ENCODE measurements at regions not wholly inside any gene's neighbourhood (a gene's known extent, or its start where the extent isn't known, plus 50 kb on each side); places are given as distances from the start of the nearest gene placed in this dataset.
"Not testable (repeated sequence)": the region's sequence is repeated elsewhere in the genome, so short reads cannot be mapped to it uniquely, and the experiment has no call there.

DNA sequence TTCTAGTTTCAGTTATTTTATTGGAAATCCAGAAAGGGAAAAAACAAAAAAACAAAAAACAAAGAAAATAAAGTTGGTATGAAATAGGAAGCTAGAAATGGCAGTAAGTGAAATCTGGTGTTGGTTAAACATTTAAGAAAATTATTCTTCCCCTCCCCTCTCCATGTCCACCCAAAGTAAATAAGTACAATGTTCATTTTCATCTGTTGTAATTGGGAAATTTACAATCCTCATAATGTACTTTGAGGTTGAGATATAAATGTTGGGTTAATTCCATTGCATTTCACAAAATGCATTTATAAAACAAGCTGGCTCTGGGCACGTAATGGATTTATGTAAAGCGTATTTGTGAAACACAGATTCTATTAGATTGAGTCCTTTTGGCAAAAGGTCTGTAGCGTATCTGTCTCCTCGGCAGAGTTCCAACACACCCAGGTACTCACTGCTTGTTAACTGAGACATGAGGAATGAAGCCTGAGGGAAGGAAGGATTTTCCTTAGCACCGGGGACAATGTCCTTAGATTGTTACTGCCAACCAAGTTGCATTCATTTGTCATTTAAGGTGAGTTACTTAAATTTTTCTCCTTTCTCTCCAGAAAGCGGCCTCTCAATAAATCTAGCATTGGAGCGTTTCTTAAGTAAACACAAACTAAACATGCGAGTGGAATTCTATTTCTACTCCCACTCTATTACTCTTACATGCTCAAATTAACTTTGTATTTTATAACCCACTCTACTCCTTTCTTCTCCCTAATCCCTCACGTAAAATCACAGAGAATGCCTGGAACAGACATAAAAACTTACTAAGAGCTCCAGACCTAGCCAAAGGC is 912.3 kb upstream of the WWC1 start:
- DNase-seq (ENCODE audit: low read depth): no peak

- DNase-seq (ENCODE audit: low read depth): peak; percentile 22
Measured at GRCh38 chr5:167381457-167381856, 910.0 kb upstream of the WWC1 start.

- no peak for DNase-seq (ENCODE audit: low read depth)
Measured at GRCh38 chr5:167389537-167389936, 901.9 kb upstream of the WWC1 start.

DNA sequence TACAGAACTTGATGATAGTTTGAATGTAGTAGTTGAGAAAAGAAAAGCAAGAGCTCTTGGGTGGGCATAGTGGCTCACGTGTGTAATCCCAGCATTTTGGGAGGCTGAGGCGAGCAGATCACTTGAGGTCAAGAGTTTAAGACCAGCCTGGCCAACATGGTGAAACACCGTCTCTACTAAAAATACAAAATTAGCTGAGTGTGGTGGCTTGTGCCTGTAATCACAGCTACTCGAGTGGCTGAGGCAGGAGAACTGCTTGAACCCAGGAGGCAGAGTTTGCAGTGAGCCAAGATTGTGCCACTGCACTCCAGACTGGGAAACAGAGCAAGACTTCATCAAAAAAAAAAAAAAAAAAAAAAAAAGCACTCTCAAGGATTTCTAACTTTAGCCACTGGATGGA is 900.2 kb upstream of the WWC1 start:
- not testable (repeated sequence) for DNase-seq (ENCODE audit: low read depth)

- no peak for DNase-seq (ENCODE audit: low read depth)
Measured at GRCh38 chr5:167392240-167392639, 899.2 kb upstream of the WWC1 start.

DNA sequence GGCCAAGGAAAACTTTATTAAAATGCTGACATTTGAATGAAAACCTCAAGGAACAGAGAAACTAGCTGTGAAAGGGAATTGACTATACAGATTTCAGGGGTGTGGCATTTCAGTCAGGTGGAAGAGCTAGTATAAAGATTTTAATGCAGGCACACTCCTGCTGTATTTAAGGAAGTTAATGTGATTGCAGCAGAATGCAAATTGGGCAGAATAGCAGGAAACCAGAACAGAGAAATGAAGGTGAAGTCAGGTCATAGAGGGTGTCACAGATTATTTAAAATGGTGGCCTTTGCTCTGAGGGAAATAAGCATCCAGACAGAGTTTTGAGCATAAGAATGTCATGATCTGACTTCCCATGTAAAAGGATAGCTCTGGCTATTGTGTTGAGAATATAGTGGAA is 898.1 kb upstream of the WWC1 start:
- DNase-seq (ENCODE audit: low read depth): no peak

- no peak for DNase-seq (ENCODE audit: low read depth)
Measured at GRCh38 chr5:167402671-167403070, 888.8 kb upstream of the WWC1 start.

- no peak for DNase-seq (ENCODE audit: low read depth)
Measured at GRCh38 chr5:167406513-167406912, 884.9 kb upstream of the WWC1 start.

GRCh38 chr5:167412556-167412955 is 878.9 kb upstream of the WWC1 start:
- DNase-seq (ENCODE audit: low read depth): no peak

- DNase-seq (ENCODE audit: low read depth): no peak
Measured at GRCh38 chr5:167413506-167413905, 877.9 kb upstream of the WWC1 start.

- no peak for DNase-seq (ENCODE audit: low read depth)
Measured at GRCh38 chr5:167414611-167415010, 876.8 kb upstream of the WWC1 start.

DNA sequence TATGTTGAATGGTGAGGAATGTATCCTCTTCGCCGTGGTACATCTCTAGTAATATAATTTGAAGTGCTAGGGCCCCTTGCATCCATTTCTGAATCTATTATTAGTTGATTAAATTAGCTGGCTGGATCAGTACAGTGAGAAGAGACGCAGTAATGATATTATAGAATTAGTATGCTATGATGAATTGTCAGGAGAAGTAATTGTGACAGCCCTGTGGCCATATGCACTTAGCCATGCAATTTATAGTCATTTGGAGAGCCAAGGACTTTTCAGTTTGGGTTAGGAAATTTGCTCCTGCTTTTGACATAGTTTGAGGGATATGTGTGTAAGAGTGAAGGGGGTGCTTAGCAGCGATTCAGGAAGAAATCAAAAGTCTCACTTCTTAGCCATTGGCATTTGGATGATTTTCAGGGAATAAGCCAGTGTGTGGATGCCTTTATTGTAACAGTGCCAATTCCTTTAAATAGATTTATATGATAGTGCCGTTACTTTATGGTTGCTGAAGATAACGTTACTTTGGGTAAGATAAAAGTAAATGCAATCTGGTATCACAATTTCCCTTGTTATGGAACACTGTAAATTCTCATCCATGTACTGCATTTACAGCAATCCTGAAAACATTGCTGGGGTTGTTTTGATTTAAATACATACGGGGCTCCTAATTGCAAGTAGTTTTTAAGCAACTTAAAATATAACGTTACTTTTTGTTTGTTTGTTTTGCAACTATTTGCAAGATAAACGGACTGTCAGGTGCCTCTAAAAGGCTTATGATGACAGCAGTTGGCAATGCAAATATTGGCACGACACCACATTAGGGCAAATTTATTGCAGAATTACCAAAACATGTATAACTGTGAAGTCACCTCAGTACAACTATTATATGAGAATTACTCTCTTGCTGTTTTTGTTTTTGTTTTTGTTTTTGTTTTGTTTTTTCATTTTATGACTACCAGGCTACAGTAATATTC is 875.4 kb upstream of the WWC1 start:
- no peak for DNase-seq (ENCODE audit: low read depth)

DNA sequence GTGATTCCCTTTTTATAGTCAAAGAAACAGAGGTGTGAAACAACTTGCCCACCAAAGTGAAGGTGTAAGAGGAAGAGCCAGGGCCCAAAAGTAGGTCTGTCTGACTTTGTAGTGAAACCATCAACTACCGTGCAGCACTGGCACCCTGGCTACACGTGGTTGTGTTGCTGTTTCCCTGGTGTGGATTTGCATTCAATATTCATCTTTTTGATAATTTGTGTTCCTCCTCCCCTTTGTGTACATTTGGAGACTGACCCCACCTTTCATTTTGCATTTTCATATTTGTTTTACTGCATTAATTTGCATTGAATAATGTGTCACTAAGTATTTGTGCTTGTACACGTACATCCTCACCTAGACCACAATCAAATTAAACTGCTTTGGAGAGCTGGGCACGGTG is 873.8 kb upstream of the WWC1 start:
- DNase-seq (ENCODE audit: low read depth): no peak

- DNase-seq (ENCODE audit: low read depth): no peak
Measured at GRCh38 chr5:167425161-167425560, 866.3 kb upstream of the WWC1 start.

GRCh38 chr5:167426501-167426900 is 864.9 kb upstream of the WWC1 start:
- DNase-seq (ENCODE audit: low read depth): no peak

- DNase-seq (ENCODE audit: low read depth): not testable (repeated sequence)
Measured at GRCh38 chr5:167427641-167428040, 863.8 kb upstream of the WWC1 start.

- DNase-seq (ENCODE audit: low read depth): no peak
Measured at GRCh38 chr5:167440846-167441245, 850.6 kb upstream of the WWC1 start.

GRCh38 chr5:167442922-167443321 is 848.5 kb upstream of the WWC1 start:
- DNase-seq (ENCODE audit: low read depth): peak; percentile 47

- DNase-seq (ENCODE audit: low read depth): no peak
Measured at GRCh38 chr5:167447466-167448375, 843.7 kb upstream of the WWC1 start.

GRCh38 chr5:167448376-167448775 is 843.1 kb upstream of the WWC1 start:
- no peak for DNase-seq (ENCODE audit: low read depth)

DNA sequence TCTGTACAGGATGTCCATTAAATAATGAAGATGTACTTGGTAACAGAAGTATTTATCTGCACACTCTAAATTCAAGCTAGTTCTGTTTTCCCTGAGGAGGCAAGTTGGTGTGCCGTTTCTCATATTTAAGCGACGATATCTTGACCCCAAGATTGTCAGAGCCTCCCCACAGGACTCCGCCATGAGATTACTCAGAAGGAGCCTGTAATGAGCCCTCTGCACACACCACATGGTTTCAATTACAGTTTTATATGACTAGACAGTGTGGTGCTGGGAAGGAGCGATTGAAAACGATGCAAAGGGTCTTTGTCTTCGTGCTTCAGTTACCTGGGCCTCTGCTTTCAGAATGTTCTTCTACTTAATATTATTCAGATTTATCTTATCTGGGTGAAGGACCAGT is 840.4 kb upstream of the WWC1 start:
- peak; percentile 50 for DNase-seq (ENCODE audit: low read depth)

- DNase-seq (ENCODE audit: low read depth): no peak
Measured at GRCh38 chr5:167452136-167452535, 839.3 kb upstream of the WWC1 start.
